Panc1 (cell line): ENCODE measurements at regions not wholly inside any gene's neighbourhood (a gene's known extent, or its start where the extent isn't known, plus 50 kb on each side); places are given as distances from the start of the nearest gene placed in this dataset.

ENCODE experiments used
- CTCF ChIP-seq: fragments of 450-650 bp; IDR thresholded peaks from 2 replicates; pipeline ENCODE4 v1.5.1; 2017; ENCODE audit warnings: mild to moderate bottlenecking
- POLR2AphosphoS5 ChIP-seq: IDR thresholded peaks from 2 replicates; pipeline ENCODE4 v1.6.1; 2012; ENCODE audit warnings: mild to moderate bottlenecking, low read depth, low read length, moderate library complexity
- REST ChIP-seq, 2 experiments: IDR thresholded peaks; 2 replicates each; pipeline ENCODE4 v1.6.1; 2011 to 2012; ENCODE audit warnings: low read depth in 2 of 2, control low read depth in 1 of 2, low read length in 1 of 2, mild to moderate bottlenecking in 1 of 2, moderate library complexity in 1 of 2; ENCODE audit not compliant: insufficient read depth in 1 of 2
- SIN3A ChIP-seq: IDR thresholded peaks from 2 replicates; pipeline ENCODE4 v1.6.1; 2012; ENCODE audit warnings: low read depth, mild to moderate bottlenecking, low read length, moderate library complexity, borderline replicate concordance; ENCODE audit not compliant: insufficient read depth
- TCF7L2 ChIP-seq: IDR thresholded peaks from 2 replicates; pipeline ENCODE4 v1.6.1; 2011; ENCODE audit warnings: mild to moderate bottlenecking, low read depth, low read length, inconsistent platforms

GRCh38 chr10:6734286-6734685 lies 154.2 kb upstream of the PRKCQ start:
- no peak for TF ChIP-seq POLR2AphosphoS5
- no peak for TF ChIP-seq CTCF
- TF ChIP-seq REST (IDR thresholded peaks at IDR 0.05; ENCODE audit: insufficient read depth in 1 of 2, low read depth in 2 of 2, low read length in 1 of 2): no peak
- TF ChIP-seq SIN3A: no peak
- no peak for TF ChIP-seq TCF7L2
